ENCODE measurements at regions not wholly inside any gene's neighbourhood (a gene's known extent, or its start where the extent isn't known, plus 50 kb on each side); places are given as distances from the start of the nearest gene placed in this dataset.

GRCh38 chr2:144865670-144866069, 345.8 kb upstream of the ZEB2 start:
- Histone ChIP-seq H3K4me2 (ENCODE audit: low read length) (no peak overlapping the region), H3K27me3 (ENCODE audit: low read length) (no peaks in the 10 kb centered on the region), H4K20me1 (ENCODE audit: low read length) (no peaks in the 10 kb centered on the region), H3K4me1 (ENCODE audit: insufficient read depth, low read length) (no peaks in the 10 kb centered on the region), H3K36me3 (ENCODE audit: low read depth, low read length) (no peaks in the 10 kb centered on the region), H3K4me3 (ENCODE audit: low read length) (no peak overlapping the region), H3K9me2 (replicated peaks; ENCODE audit: low read length) (no peaks in the 10 kb centered on the region), H2AFZ (ENCODE audit: low read length) (no peak overlapping the region), H3K27ac (ENCODE audit: low read length) (no peak overlapping the region), H3K9ac (ENCODE audit: low read length) (no peak overlapping the region), H3F3A (ENCODE audit: low read length, unreplicated experiment) (no peaks in the 10 kb centered on the region), H3K9me3 (ENCODE audit: low read length) (no peaks in the 10 kb centered on the region), H3K79me2 (ENCODE audit: low read length) (no peaks in the 10 kb centered on the region)
- DNase-seq (no peak), ATAC-seq (no peak)
- TF ChIP-seq CTCF (conservative IDR thresholded peaks at IDR 0.05; ENCODE audit: low read depth, low read length) (no peak), EZH2phosphoT487 (IDR thresholded peaks at IDR 0.05; ENCODE audit: borderline replicate concordance, low read length) (no peak), EZH2 (IDR thresholded peaks at IDR 0.05; ENCODE audit: low read length, unreplicated experiment) (no peak)
- ChIA-PET POLR2A (ENCODE audit: unreplicated experiment) (interaction anchor here (0.6 kb wide), 1 partner anchor 93 kb away, joined by 5 read pairs; no protein-coding TSS in a partner anchor), CTCF (no interaction called here)
- BruUV-seq (replicated peaks), result no TSS peak
- intact Hi-C loops (cut with micrococcal nuclease), result no loop called here

- Histone ChIP-seq H3K9me3 (ENCODE audit: low read length) (no peaks in the 10 kb centered on the region), H3K4me3 (ENCODE audit: low read length) (no peak overlapping the region), H3K9ac (ENCODE audit: low read length) (no peak overlapping the region), H3K27me3 (ENCODE audit: low read length) (no peaks in the 10 kb centered on the region), H4K20me1 (ENCODE audit: low read length) (no peaks in the 10 kb centered on the region), H3K4me1 (ENCODE audit: insufficient read depth, low read length) (no peaks in the 10 kb centered on the region), H3K4me2 (ENCODE audit: low read length) (no peak overlapping the region), H3K36me3 (ENCODE audit: low read depth, low read length) (no peaks in the 10 kb centered on the region), H3K27ac (ENCODE audit: low read length) (no peak overlapping the region), H2AFZ (ENCODE audit: low read length) (no peak overlapping the region), H3K79me2 (ENCODE audit: low read length) (no peaks in the 10 kb centered on the region), H3F3A (ENCODE audit: low read length, unreplicated experiment) (no peaks in the 10 kb centered on the region), H3K9me2 (replicated peaks; ENCODE audit: low read length) (no peaks in the 10 kb centered on the region)
- no peak for TF ChIP-seq EZH2 (IDR thresholded peaks at IDR 0.05; ENCODE audit: low read length, unreplicated experiment)
- no peak for TF ChIP-seq EZH2phosphoT487 (IDR thresholded peaks at IDR 0.05; ENCODE audit: borderline replicate concordance, low read length)
- TF ChIP-seq CTCF (conservative IDR thresholded peaks at IDR 0.05; ENCODE audit: low read depth, low read length), result no peak
- POLR2A ChIA-PET (ENCODE audit: unreplicated experiment), result no interaction called here
- ATAC-seq (no peak), DNase-seq (no peak)
- CTCF ChIA-PET, result no interaction called here
- no TSS peak for BruUV-seq (replicated peaks)
- intact Hi-C loops (cut with micrococcal nuclease), result no loop called here
Observed at GRCh38 chr2:144859716-144860115, 339.8 kb upstream of the ZEB2 start.

- H3F3A ChIP-seq (ENCODE audit: low read length, unreplicated experiment), result no peaks in the 10 kb centered on the region
- H3K27ac ChIP-seq (ENCODE audit: low read length), result no peak overlapping the region
- no peaks in the 10 kb centered on the region for H3K9me3 ChIP-seq (ENCODE audit: low read length)
- no peaks in the 10 kb centered on the region for H3K4me1 ChIP-seq (ENCODE audit: insufficient read depth, low read length)
- ATAC-seq (no peak), DNase-seq (no peak)
- no peaks in the 10 kb centered on the region for H3K79me2 ChIP-seq (ENCODE audit: low read length)
- H3K27me3 ChIP-seq (ENCODE audit: low read length), result no peaks in the 10 kb centered on the region
- intact Hi-C loops (cut with micrococcal nuclease), result no loop called here
- no peaks in the 10 kb centered on the region for H3K9me2 ChIP-seq (replicated peaks; ENCODE audit: low read length)
- H2AFZ ChIP-seq (ENCODE audit: low read length), result no peak overlapping the region
- H3K9ac ChIP-seq (ENCODE audit: low read length), result no peak overlapping the region
- BruUV-seq (replicated peaks), result no TSS peak
- TF ChIP-seq EZH2phosphoT487 (IDR thresholded peaks at IDR 0.05; ENCODE audit: borderline replicate concordance, low read length) (no peak), EZH2 (IDR thresholded peaks at IDR 0.05; ENCODE audit: low read length, unreplicated experiment) (no peak), CTCF (conservative IDR thresholded peaks at IDR 0.05; ENCODE audit: low read depth, low read length) (no peak)
- CTCF ChIA-PET, result no interaction called here
- no peaks in the 10 kb centered on the region for H3K36me3 ChIP-seq (ENCODE audit: low read depth, low read length)
- H4K20me1 ChIP-seq (ENCODE audit: low read length), result no peaks in the 10 kb centered on the region
- no peak overlapping the region for H3K4me3 ChIP-seq (ENCODE audit: low read length)
- no peak overlapping the region for H3K4me2 ChIP-seq (ENCODE audit: low read length)
- POLR2A ChIA-PET (ENCODE audit: unreplicated experiment), result no interaction called here
Observed at GRCh38 chr2:144858211-144858610, 338.3 kb upstream of the ZEB2 start.

All from PC-3 (cell line).